ENCODE measurements at regions not wholly inside any gene's neighbourhood (a gene's known extent, or its start where the extent isn't known, plus 50 kb on each side); places are given as distances from the start of the nearest gene placed in this dataset.

- TF ChIP-seq CTCF (IDR thresholded peaks at IDR 0.05) (no peak), EZH2 (IDR thresholded peaks at IDR 0.05) (no peak)
Measured at GRCh38 chr12:98341732-98342131, 173.7 kb upstream of the TMPO start.
